SW 1271 (cell line): ENCODE measurements at regions not wholly inside any gene's neighbourhood (a gene's known extent, or its start where the extent isn't known, plus 50 kb on each side); places are given as distances from the start of the nearest gene placed in this dataset.

Experiments used
- DNase-seq, 2 experiments: peaks; one replicate each; lab custom pipeline; 2025; lab: John Stamatoyannopoulos, UW

- no peak for DNase-seq
These were observed 189.7 kb downstream of the BCAT1 start for GRCh38 chr12:24759155-24759554.

GRCh38 chr12:24756479-24757024 is 192.3 kb downstream of the BCAT1 start:
- no peak for DNase-seq

- no peak for DNase-seq
These were observed 193.9 kb downstream of the BCAT1 start for GRCh38 chr12:24754690-24755638.

- no peak for DNase-seq
These were observed 196.0 kb downstream of the BCAT1 start for GRCh38 chr12:24752763-24753462.

GRCh38 chr12:24751181-24751580 is 197.7 kb downstream of the BCAT1 start:
- no peak for DNase-seq

GRCh38 chr12:24750263-24750662 is 198.6 kb downstream of the BCAT1 start:
- DNase-seq: no peak

- DNase-seq: no peak
These were observed 199.7 kb downstream of the BCAT1 start for GRCh38 chr12:24749171-24749570.

- no peak for DNase-seq
These were observed 200.6 kb downstream of the BCAT1 start for GRCh38 chr12:24748326-24748725.

- DNase-seq: no peak
These were observed 202.0 kb downstream of the BCAT1 start for GRCh38 chr12:24746864-24747263.

GRCh38 chr12:24746006-24746671 is 202.8 kb downstream of the BCAT1 start:
- no peak for DNase-seq

GRCh38 chr12:24743941-24744793 is 204.7 kb downstream of the BCAT1 start:
- no peak for DNase-seq

GRCh38 chr12:24742378-24742777 is 206.5 kb downstream of the BCAT1 start:
- DNase-seq: no peak

GRCh38 chr12:24741216-24741615 is 207.7 kb downstream of the BCAT1 start:
- no peak for DNase-seq

- DNase-seq: no peak
These were observed 209.7 kb downstream of the BCAT1 start for GRCh38 chr12:24739106-24739779.

- DNase-seq: no peak
These were observed 210.5 kb downstream of the BCAT1 start for GRCh38 chr12:24738441-24738840.

- DNase-seq: no peak
These were observed 217.3 kb downstream of the BCAT1 start for GRCh38 chr12:24731596-24731995.

GRCh38 chr12:24730489-24730896 is 218.4 kb downstream of the BCAT1 start:
- no peak for DNase-seq

GRCh38 chr12:24728826-24729225 is 220.1 kb downstream of the BCAT1 start:
- no peak for DNase-seq

- DNase-seq: peak in 1 of 2 experiments; percentile 40
These were observed 220.5 kb downstream of the BCAT1 start for GRCh38 chr12:24728366-24728765.

- no peak for DNase-seq
These were observed 223.3 kb downstream of the BCAT1 start for GRCh38 chr12:24725616-24726015.

GRCh38 chr12:24724814-24725213 is 224.1 kb downstream of the BCAT1 start:
- no peak for DNase-seq
